ENCODE measurements at regions not wholly inside any gene's neighbourhood (a gene's known extent, or its start where the extent isn't known, plus 50 kb on each side); places are given as distances from the start of the nearest gene placed in this dataset.

GRCh38 chr1:87642581-87643221 lies 314.0 kb downstream of the LMO4 start:
- Mint-ChIP-seq H3K36me3 (no peaks in the 10 kb centered on the region), H3K27ac (no peak overlapping the region), H3K4me1 (no peaks in the 10 kb centered on the region), H3K9me3 (no peaks in the 10 kb centered on the region), H3K4me3 (no peak overlapping the region)
- DNase-seq (ENCODE audit: low spot score in 2 of 2) (no peak), ATAC-seq (no peak)

GRCh38 chr1:87644033-87644578 lies 315.4 kb downstream of the LMO4 start:
- Mint-ChIP-seq H3K4me1 (no peaks in the 10 kb centered on the region), H3K4me3 (no peak overlapping the region), H3K27ac (no peak overlapping the region), H3K9me3 (no peaks in the 10 kb centered on the region), H3K36me3 (no peaks in the 10 kb centered on the region)
- DNase-seq (ENCODE audit: low spot score in 2 of 2): no peak
- no peak for ATAC-seq

- Mint-ChIP-seq H3K9me3 (no peaks in the 10 kb centered on the region), H3K36me3 (no peaks in the 10 kb centered on the region), H3K27ac (no peak overlapping the region), H3K4me3 (no peak overlapping the region), H3K4me1 (no peaks in the 10 kb centered on the region)
- ATAC-seq (peak; percentile 70), DNase-seq (ENCODE audit: low spot score in 2 of 2) (no peak)
Measured at GRCh38 chr1:87644579-87645190, 316.0 kb downstream of the LMO4 start.

- Mint-ChIP-seq H3K9me3 (no peaks in the 10 kb centered on the region), H3K4me1 (no peaks in the 10 kb centered on the region), H3K27ac (no peak overlapping the region), H3K36me3 (no peaks in the 10 kb centered on the region), H3K4me3 (no peak overlapping the region)
- ATAC-seq: no peak
- DNase-seq (ENCODE audit: low spot score in 2 of 2): no peak
Measured at GRCh38 chr1:87647430-87648177, 318.9 kb downstream of the LMO4 start.

GRCh38 chr1:87648323-87649119 lies 319.8 kb downstream of the LMO4 start:
- Mint-ChIP-seq H3K4me3 (no peak overlapping the region), H3K4me1 (no peaks in the 10 kb centered on the region), H3K9me3 (no peaks in the 10 kb centered on the region), H3K36me3 (no peaks in the 10 kb centered on the region), H3K27ac (no peak overlapping the region)
- DNase-seq (ENCODE audit: low spot score in 2 of 2): no peak
- ATAC-seq: no peak

GRCh38 chr1:87650306-87650705 lies 321.6 kb downstream of the LMO4 start:
- Mint-ChIP-seq H3K27ac (no peak overlapping the region), H3K4me1 (no peaks in the 10 kb centered on the region), H3K4me3 (no peak overlapping the region), H3K36me3 (no peaks in the 10 kb centered on the region), H3K9me3 (no peaks in the 10 kb centered on the region)
- ATAC-seq (no peak), DNase-seq (ENCODE audit: low spot score in 2 of 2) (no peak)

GRCh38 chr1:87652176-87652575 lies 323.5 kb downstream of the LMO4 start:
- DNase-seq (ENCODE audit: low spot score in 2 of 2): no peak
- ATAC-seq: no peak
- no peak overlapping the region for H3K4me3 Mint-ChIP-seq
- no peaks in the 10 kb centered on the region for H3K36me3 Mint-ChIP-seq
- no peaks in the 10 kb centered on the region for H3K4me1 Mint-ChIP-seq
- H3K9me3 Mint-ChIP-seq: no peaks in the 10 kb centered on the region
- no peak overlapping the region for H3K27ac Mint-ChIP-seq

GRCh38 chr1:87665151-87665550 lies 336.5 kb downstream of the LMO4 start:
- DNase-seq (ENCODE audit: low spot score in 2 of 2) (no peak), ATAC-seq (no peak)
- Mint-ChIP-seq H3K27ac (no peak overlapping the region), H3K4me3 (no peak overlapping the region), H3K9me3 (peaks cover 7% of the 10 kb centered on the region), H3K36me3 (no peaks in the 10 kb centered on the region), H3K4me1 (no peaks in the 10 kb centered on the region)

GRCh38 chr1:87666681-87667080 lies 338.0 kb downstream of the LMO4 start:
- Mint-ChIP-seq H3K4me1 (no peaks in the 10 kb centered on the region), H3K27ac (no peak overlapping the region), H3K9me3 (peaks cover 3% of the 10 kb centered on the region), H3K36me3 (no peaks in the 10 kb centered on the region), H3K4me3 (no peak overlapping the region)
- ATAC-seq: no peak
- no peak for DNase-seq (ENCODE audit: low spot score in 2 of 2)

GRCh38 chr1:87669674-87670073 lies 341.0 kb downstream of the LMO4 start:
- Mint-ChIP-seq H3K36me3 (no peaks in the 10 kb centered on the region), H3K9me3 (peaks cover 3% of the 10 kb centered on the region), H3K4me1 (no peaks in the 10 kb centered on the region)

GRCh38 chr1:87673309-87673708 lies 344.6 kb downstream of the LMO4 start:
- H3K36me3 Mint-ChIP-seq: no peaks in the 10 kb centered on the region

More at GRCh38 chr1:87669674-87670073, 341.0 kb downstream of the LMO4 start:
- DNase-seq (ENCODE audit: low spot score in 2 of 2) (no peak), ATAC-seq (no peak)
- H3K4me3 Mint-ChIP-seq: no peak overlapping the region
- H3K27ac Mint-ChIP-seq: no peak overlapping the region

GRCh38 chr1:87673748-87674147 lies 345.1 kb downstream of the LMO4 start:
- ATAC-seq (no peak), DNase-seq (ENCODE audit: low spot score in 2 of 2) (no peak)
- Mint-ChIP-seq H3K36me3 (no peaks in the 10 kb centered on the region), H3K4me1 (no peaks in the 10 kb centered on the region), H3K9me3 (no peaks in the 10 kb centered on the region), H3K27ac (no peak overlapping the region), H3K4me3 (no peak overlapping the region)

More at GRCh38 chr1:87673309-87673708, 344.6 kb downstream of the LMO4 start:
- DNase-seq (ENCODE audit: low spot score in 2 of 2): no peak
- no peaks in the 10 kb centered on the region for H3K9me3 Mint-ChIP-seq
- no peak for ATAC-seq
- no peaks in the 10 kb centered on the region for H3K4me1 Mint-ChIP-seq
- H3K4me3 Mint-ChIP-seq: no peak overlapping the region
- no peak overlapping the region for H3K27ac Mint-ChIP-seq

GRCh38 chr1:87674791-87675190 lies 346.1 kb downstream of the LMO4 start:
- no peak overlapping the region for H3K27ac Mint-ChIP-seq
- no peaks in the 10 kb centered on the region for H3K9me3 Mint-ChIP-seq
- ATAC-seq (no peak), DNase-seq (ENCODE audit: low spot score in 2 of 2) (no peak)
- no peak overlapping the region for H3K4me3 Mint-ChIP-seq
- H3K4me1 Mint-ChIP-seq: no peaks in the 10 kb centered on the region
- no peaks in the 10 kb centered on the region for H3K36me3 Mint-ChIP-seq

- Mint-ChIP-seq H3K4me3 (no peak overlapping the region), H3K4me1 (no peaks in the 10 kb centered on the region), H3K36me3 (no peaks in the 10 kb centered on the region), H3K27ac (no peak overlapping the region), H3K9me3 (no peaks in the 10 kb centered on the region)
- DNase-seq (ENCODE audit: low spot score in 2 of 2) (no peak), ATAC-seq (no peak)
Measured at GRCh38 chr1:87678266-87678665, 349.6 kb downstream of the LMO4 start.

GRCh38 chr1:87682565-87682964 lies 353.9 kb downstream of the LMO4 start:
- H3K4me3 Mint-ChIP-seq: no peak overlapping the region
- no peak for ATAC-seq
- no peak overlapping the region for H3K27ac Mint-ChIP-seq
- H3K9me3 Mint-ChIP-seq: no peaks in the 10 kb centered on the region
- H3K4me1 Mint-ChIP-seq: no peaks in the 10 kb centered on the region
- DNase-seq (ENCODE audit: low spot score in 2 of 2): no peak
- no peaks in the 10 kb centered on the region for H3K36me3 Mint-ChIP-seq

Measured in stimulated activated effector memory CD8-positive, alpha-beta T cell treated with anti-CD3 and anti-CD28 coated beads, Interleukin-12 subunit alpha, Interleukin-12 subunit beta, amount 100 ng/mL, for 72 hours (primary cell).